Skeletal muscle cell (primary cell): ENCODE measurements at regions not wholly inside any gene's neighbourhood (a gene's known extent, or its start where the extent isn't known, plus 50 kb on each side); places are given as distances from the start of the nearest gene placed in this dataset.

Experiments used
- DNase-seq: peaks from one replicate; pipeline ENCODE4 v3.0.0-alpha.2; 2010; ENCODE audit warnings: low read depth
- H3K4me3 ChIP-seq: 2 replicates; pipeline ENCODE4 v1.5.1; 2011; ENCODE audit warnings: low read depth, mild to moderate bottlenecking, control low read depth, low read length, moderate library complexity

DNA sequence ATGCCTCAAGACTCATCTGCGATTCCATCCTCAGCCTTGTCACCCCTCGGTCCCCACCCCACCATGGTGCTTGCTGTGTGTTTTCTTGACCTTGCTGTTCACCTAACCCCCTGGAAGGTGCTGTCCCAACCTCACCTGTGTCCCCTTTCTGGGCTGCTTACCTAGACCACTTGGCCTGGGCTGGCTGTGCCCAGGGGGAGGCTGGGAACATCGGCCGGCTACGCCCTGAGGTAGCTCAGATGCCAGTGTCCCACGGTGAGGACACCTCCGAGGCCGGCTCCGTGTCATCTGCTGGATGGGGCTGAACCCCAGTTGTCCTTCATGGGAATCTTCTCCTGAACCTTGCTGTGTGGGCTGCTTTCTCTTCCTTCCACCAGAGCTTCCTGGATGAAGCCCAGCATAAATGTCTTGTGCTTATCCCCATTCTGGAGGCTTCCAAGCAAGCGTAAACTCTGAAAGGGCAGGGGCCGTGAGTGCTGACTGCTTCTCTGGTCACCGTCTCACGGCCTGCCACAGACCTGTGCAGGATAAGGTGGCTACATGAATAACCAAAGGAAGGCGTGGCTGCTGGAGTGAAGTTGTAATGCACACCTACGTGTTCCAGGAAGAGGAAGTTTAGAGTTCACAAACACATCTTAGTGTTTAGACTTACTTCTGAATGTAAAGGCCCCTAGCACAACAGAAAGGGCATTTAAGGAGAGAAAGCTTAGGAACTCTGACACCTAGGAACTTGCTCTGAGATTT, 724.3 kb downstream of the TBC1D22A start:
- no peak overlapping the region for H3K4me3 ChIP-seq
- DNase-seq: no peak

GRCh38 chr22:47484960-47485569, 722.6 kb downstream of the TBC1D22A start:
- no peak overlapping the region for H3K4me3 ChIP-seq
- no peak for DNase-seq

DNA sequence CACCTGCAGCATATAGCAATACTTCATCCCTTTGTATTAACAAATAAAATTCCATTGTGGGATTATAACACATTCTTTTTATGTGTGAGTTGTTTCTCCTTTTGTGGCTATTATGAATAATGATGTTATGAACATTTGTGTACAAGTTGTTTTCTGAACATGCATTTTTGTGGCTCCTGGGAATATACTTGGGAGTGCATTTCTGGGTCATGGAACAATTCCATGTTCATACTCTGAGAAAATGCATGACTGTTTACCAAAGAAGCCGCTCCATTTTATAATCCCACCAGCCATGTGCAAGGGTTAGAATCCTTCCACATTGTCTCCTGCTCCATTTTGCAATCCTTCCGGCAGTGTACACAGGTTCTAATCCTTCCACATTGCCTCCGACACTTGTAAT, 713.8 kb downstream of the TBC1D22A start:
- no peak overlapping the region for H3K4me3 ChIP-seq
- DNase-seq: no peak

DNA sequence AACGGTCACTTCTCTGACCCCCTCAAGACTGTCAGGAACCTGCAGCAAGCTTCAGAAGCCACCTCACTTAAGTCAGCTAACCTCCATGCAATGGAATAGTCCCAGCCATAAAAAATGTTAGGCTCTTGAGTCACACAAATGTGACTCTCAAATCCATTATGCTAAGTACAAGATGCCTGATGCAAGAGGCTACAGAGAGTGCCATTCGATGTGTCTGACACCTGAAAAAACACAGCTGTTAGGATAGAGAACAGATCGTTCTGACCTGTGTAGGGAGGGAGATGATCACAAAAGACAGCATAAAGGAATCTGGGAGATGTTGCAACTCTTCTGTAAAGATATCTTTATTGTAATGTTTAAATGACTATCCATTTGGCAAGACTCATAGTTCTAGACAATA, 712.4 kb downstream of the TBC1D22A start:
- DNase-seq: peak; percentile 4
- no peak overlapping the region for H3K4me3 ChIP-seq

DNA sequence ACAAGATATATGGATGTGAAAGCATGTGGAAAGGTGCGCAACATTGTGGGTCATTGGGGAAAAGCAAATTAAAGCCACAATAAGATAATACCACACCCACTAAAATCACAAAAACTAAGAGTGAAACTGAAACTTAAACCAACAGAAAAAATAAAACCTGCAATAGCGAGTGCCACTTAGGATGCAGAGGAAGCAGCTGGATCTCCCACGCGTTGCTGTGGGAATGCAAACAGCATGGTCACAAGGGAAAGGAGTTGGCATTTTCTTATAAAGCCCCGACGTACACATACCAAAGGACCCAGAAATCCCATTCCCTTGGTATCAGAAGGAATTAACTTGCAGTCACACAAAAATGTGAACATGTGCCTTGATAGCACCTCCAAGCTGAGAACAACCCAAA, 712.0 kb downstream of the TBC1D22A start:
- H3K4me3 ChIP-seq: no peak overlapping the region
- DNase-seq: no peak

- H3K4me3 ChIP-seq: no peak overlapping the region
- DNase-seq: no peak
These were observed 710.2 kb downstream of the TBC1D22A start for GRCh38 chr22:47472636-47473035.

GRCh38 chr22:47471406-47471805, 709.0 kb downstream of the TBC1D22A start:
- no peak overlapping the region for H3K4me3 ChIP-seq
- DNase-seq: no peak

- H3K4me3 ChIP-seq: no peak overlapping the region
These were observed 703.4 kb downstream of the TBC1D22A start for GRCh38 chr22:47465809-47466208.

DNA sequence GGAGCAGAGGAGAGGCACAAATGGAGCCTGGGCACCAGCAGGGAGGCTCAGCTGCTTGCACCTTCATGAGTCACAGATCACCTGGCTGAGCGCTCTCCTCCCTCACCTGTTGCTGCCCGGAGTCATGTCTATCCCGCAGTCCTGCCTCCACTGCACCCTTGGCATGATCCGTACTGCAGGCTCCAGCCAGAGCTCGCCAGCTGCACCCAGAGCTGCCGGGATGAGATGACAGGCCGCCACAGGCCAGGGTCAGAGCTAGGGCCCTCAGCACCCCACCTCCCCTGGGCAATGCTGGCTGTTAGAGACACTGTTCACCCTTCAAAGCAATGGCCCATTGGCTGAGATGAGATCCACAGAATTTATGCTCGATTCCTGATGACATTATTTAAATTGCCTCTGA, 702.8 kb downstream of the TBC1D22A start:
- no peak overlapping the region for H3K4me3 ChIP-seq
- DNase-seq: no peak

More at GRCh38 chr22:47465809-47466208, 703.4 kb downstream of the TBC1D22A start:
- DNase-seq: no peak

DNA sequence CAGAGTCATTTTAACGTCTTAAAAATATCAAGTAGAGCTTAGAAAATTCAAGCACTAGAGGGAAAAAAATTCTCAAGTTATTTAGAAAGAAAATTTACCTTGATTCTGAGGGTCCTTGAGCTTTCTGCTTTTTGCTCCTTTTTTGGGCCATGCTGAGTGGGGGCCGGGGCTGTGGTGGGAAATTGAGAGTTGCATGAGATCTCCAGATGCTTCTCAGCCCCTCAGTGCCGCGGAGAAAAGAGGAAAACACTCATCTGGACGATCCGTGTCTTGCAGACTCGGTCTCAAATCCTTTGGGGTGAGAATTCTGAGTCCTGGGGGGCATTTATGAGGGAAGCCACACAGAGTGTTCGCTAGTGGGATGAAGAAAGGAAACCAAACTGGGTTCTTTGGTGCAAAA, 700.8 kb downstream of the TBC1D22A start:
- no peak overlapping the region for H3K4me3 ChIP-seq
- DNase-seq: no peak

GRCh38 chr22:47460861-47461260, 698.4 kb downstream of the TBC1D22A start:
- no peak for DNase-seq
- no peak overlapping the region for H3K4me3 ChIP-seq

- DNase-seq: no peak
- H3K4me3 ChIP-seq: no peak overlapping the region
These were observed 697.7 kb downstream of the TBC1D22A start for GRCh38 chr22:47460176-47460575.

GRCh38 chr22:47458348-47458747, 695.9 kb downstream of the TBC1D22A start:
- H3K4me3 ChIP-seq: no peak overlapping the region
- DNase-seq: no peak

DNA sequence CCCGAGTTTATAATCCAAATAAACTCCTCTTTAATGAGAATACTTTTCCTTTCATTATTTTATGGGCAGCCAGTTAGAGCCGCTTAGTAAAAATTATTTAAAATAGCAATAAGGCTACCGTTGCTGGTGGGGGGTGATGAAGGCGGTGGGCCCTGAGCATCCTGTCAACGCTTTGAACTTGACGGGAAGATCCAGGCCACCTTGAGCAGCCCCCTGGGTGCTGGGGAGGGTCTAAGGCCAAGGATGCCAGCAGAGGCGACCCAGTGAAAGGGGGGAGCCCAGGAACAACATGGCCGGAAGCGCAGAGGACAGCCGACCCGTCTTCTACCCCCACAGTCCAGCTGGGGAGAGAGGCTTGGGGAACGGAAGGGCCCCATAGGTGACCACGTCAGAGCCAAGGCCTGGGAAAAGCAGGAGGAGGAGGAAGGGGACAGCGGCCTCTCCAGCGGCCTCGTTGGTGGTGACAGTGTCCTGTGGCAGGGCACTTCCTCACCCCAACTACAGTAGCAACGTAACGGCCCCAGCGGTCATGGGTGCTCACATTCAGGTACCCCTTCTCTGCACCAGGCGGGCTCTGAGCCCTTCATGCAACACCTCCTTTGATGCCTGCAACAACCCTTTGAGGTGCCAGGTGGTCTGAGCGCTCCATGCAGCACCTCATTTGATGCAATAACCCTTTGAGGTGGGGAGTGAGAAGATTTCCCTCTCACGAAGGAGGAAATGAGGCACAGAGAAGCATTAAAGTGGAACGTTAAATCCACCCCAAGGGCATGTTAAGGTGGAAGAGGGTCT, 695.3 kb downstream of the TBC1D22A start:
- no peak for DNase-seq
- no peak overlapping the region for H3K4me3 ChIP-seq

DNA sequence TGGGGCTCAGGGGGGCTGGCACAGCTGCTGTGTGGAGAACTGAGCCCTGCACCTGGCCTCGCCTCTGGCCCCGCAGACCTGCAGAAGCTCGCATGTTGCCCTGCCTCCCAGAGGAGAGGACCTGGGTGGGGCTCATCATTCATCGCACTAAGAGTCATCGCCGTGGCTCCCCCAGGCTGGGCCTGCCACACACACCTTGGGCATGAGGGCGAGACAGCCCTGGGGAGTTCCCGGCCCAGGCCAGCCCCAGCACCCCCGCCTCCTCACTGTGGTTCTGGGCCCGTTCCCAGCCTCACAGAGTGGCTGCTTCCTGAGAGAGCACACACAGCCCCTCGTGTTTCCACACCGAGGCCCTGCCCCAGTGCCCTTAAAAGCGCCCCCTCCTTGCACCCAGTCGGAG, 694.6 kb downstream of the TBC1D22A start:
- DNase-seq: no peak
- H3K4me3 ChIP-seq: no peak overlapping the region

GRCh38 chr22:47456031-47456430, 693.6 kb downstream of the TBC1D22A start:
- no peak overlapping the region for H3K4me3 ChIP-seq

DNA sequence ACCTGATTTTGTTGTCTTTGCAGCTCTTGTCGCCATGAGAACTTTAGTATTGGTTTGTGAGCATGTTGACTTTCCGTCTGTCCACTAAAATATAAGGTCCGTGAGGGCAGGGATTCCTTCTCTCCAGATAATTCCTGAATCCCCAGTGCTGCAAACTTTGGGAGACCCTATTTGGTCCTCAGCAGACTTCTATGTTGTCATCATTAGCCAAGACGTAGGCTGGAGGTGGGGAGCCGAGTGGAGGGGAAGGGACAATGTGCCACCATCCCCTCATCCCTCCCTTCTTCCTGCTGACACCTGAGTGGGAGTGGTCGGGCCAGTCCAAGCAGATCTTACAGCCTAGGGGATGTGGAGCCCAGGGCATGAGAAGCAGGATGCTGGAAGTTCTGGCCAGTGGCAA, 690.6 kb downstream of the TBC1D22A start:
- DNase-seq: no peak
- no peak overlapping the region for H3K4me3 ChIP-seq

More at GRCh38 chr22:47456031-47456430, 693.6 kb downstream of the TBC1D22A start:
- DNase-seq: no peak

GRCh38 chr22:47452184-47452583, 689.7 kb downstream of the TBC1D22A start:
- DNase-seq: no peak
- no peak overlapping the region for H3K4me3 ChIP-seq

- H3K4me3 ChIP-seq: no peak overlapping the region
- no peak for DNase-seq
These were observed 688.5 kb downstream of the TBC1D22A start for GRCh38 chr22:47450876-47451475.
